H9 (cell line): ENCODE measurements at regions not wholly inside any gene's neighbourhood (a gene's known extent, or its start where the extent isn't known, plus 50 kb on each side); places are given as distances from the start of the nearest gene placed in this dataset.
A peak's percentile ranks its signal among the peaks of the same experiment; 100 is the strongest.

ENCODE experiments used
- DNase-seq: peaks from one replicate; pipeline ENCODE4 v3.0.0-alpha.2; 2017
- H2AFZ ChIP-seq: one replicate; pipeline ENCODE4 v1.6.1; 2013; ENCODE audit warnings: mild to moderate bottlenecking, low read length, control low read depth, moderate library complexity
- H2AK5ac ChIP-seq: 2 replicates; pipeline ENCODE4 v1.6.1; 2013; ENCODE audit warnings: low read length, control low read depth, mixed read lengths; ENCODE audit not compliant: insufficient read length
- H2BK120ac ChIP-seq: one replicate; pipeline ENCODE4 v1.6.1; 2013; ENCODE audit warnings: low read depth, mild to moderate bottlenecking, low read length, control low read depth, inconsistent platforms; ENCODE audit not compliant: poor library complexity, severe bottlenecking
- H2BK12ac ChIP-seq: 2 replicates; pipeline ENCODE4 v1.6.1; 2013; ENCODE audit warnings: low read length, control low read depth, mixed read lengths, low read depth; ENCODE audit not compliant: insufficient read length
- H2BK15ac ChIP-seq: 2 replicates; pipeline ENCODE4 v1.6.1; 2013; ENCODE audit warnings: low read depth, low read length, control low read depth
- H2BK20ac ChIP-seq: one replicate; pipeline ENCODE4 v1.6.1; 2013; ENCODE audit warnings: low read depth, mild to moderate bottlenecking, low read length, control low read depth, inconsistent platforms; ENCODE audit not compliant: poor library complexity, severe bottlenecking
- H2BK5ac ChIP-seq: 2 replicates; pipeline ENCODE4 v1.6.1; 2013; ENCODE audit warnings: low read length, control low read depth, mixed read lengths; ENCODE audit not compliant: insufficient read length
- H3K14ac ChIP-seq: 2 replicates; pipeline ENCODE4 v1.6.1; 2013; ENCODE audit warnings: low read length, control low read depth; ENCODE audit not compliant: insufficient read depth
- H3K18ac ChIP-seq: 2 replicates; pipeline ENCODE4 v1.6.1; 2013; ENCODE audit warnings: low read depth, mild to moderate bottlenecking, mixed read lengths, low read length, control low read depth; ENCODE audit not compliant: insufficient read length
- H3K23ac ChIP-seq: 2 replicates; pipeline ENCODE4 v1.6.1; 2013; ENCODE audit warnings: low read length, control low read depth, mixed read lengths, low read depth; ENCODE audit not compliant: insufficient read length
- H3K23me2 ChIP-seq: 2 replicates; pipeline ENCODE4 v1.6.1; 2013; ENCODE audit warnings: low read depth, mild to moderate bottlenecking, mixed read lengths, low read length, control low read depth; ENCODE audit not compliant: insufficient read length, poor library complexity, severe bottlenecking
- H3K27ac ChIP-seq: 2 replicates; pipeline ENCODE4 v1.5.1; 2013; ENCODE audit warnings: low read length, control low read depth, mixed read lengths, low read depth; ENCODE audit not compliant: insufficient read length
- H3K27me3 ChIP-seq: 2 replicates; pipeline ENCODE4 v1.6.1; 2013; ENCODE audit warnings: low read length, control low read depth, inconsistent platforms; ENCODE audit not compliant: insufficient read depth
- H3K4ac ChIP-seq: 2 replicates; pipeline ENCODE4 v1.6.1; 2013; ENCODE audit warnings: low read depth, mild to moderate bottlenecking, control low read depth, inconsistent platforms, low read length, moderate library complexity
- H3K4me1 ChIP-seq: 2 replicates; pipeline ENCODE4 v1.6.1; 2013; ENCODE audit warnings: low read length, control low read depth, inconsistent platforms; ENCODE audit not compliant: insufficient read depth
- H3K4me2 ChIP-seq: 2 replicates; pipeline ENCODE4 v1.6.1; 2013; ENCODE audit warnings: low read length, control low read depth, mixed read lengths; ENCODE audit not compliant: insufficient read length, insufficient read depth
- H3K56ac ChIP-seq: 2 replicates; pipeline ENCODE4 v1.6.1; 2013; ENCODE audit warnings: low read depth, mild to moderate bottlenecking, mixed read lengths, low read length, control low read depth; ENCODE audit not compliant: insufficient read length
- H3K79me1 ChIP-seq: 2 replicates; pipeline ENCODE4 v1.6.1; 2013; ENCODE audit warnings: low read depth, mild to moderate bottlenecking, moderate library complexity, low read length, control low read depth, inconsistent platforms; ENCODE audit not compliant: insufficient read depth, poor library complexity, severe bottlenecking
- H3K79me2 ChIP-seq: 2 replicates; pipeline ENCODE4 v1.6.1; 2013; ENCODE audit warnings: low read length, control low read depth, inconsistent platforms; ENCODE audit not compliant: insufficient read depth
- H3K9ac ChIP-seq: 2 replicates; pipeline ENCODE4 v1.6.1; 2013; ENCODE audit warnings: low read length, control low read depth, mixed read lengths; ENCODE audit not compliant: insufficient read length; ENCODE audit errors: extremely low read depth
- H3K9me3 ChIP-seq: one replicate; pipeline ENCODE4 v1.6.1; 2013; ENCODE audit warnings: low read depth, low read length, inconsistent platforms; ENCODE audit not compliant: control insufficient read depth
- H3T11ph ChIP-seq: one replicate; pipeline ENCODE4 v1.6.1; 2013; ENCODE audit warnings: mild to moderate bottlenecking, low read length, control low read depth, inconsistent platforms
- H4K20me1 ChIP-seq: one replicate; pipeline ENCODE4 v1.6.1; 2013; ENCODE audit not compliant: control insufficient read depth, insufficient read length, insufficient read depth
- H4K5ac ChIP-seq: 2 replicates; pipeline ENCODE4 v1.6.1; 2013; ENCODE audit warnings: low read depth, mild to moderate bottlenecking, mixed read lengths, low read length, control low read depth; ENCODE audit not compliant: insufficient read length
- H4K8ac ChIP-seq: replicated peaks from 2 replicates; pipeline ENCODE4 v1.6.1; 2013; ENCODE audit warnings: low read length, control low read depth, mixed read lengths, low read depth; ENCODE audit not compliant: insufficient read length
- H4K91ac ChIP-seq: 2 replicates; pipeline ENCODE4 v1.6.1; 2013; ENCODE audit warnings: low read depth, mild to moderate bottlenecking, moderate library complexity, mixed read lengths, low read length, control low read depth; ENCODE audit not compliant: insufficient read length
- H3K27ac Mint-ChIP-seq, 3 experiments: 2 replicates in 2 of 3; 3 replicates in 1 of 3; pipeline ENCODE4 v1.8.0; 2020 to 2021; ENCODE audit warnings: mixed read lengths in 3 of 3, mild to moderate bottlenecking in 1 of 3, moderate library complexity in 1 of 3
- H3K27me3 Mint-ChIP-seq: 2 replicates; pipeline ENCODE4 v1.8.0; 2021; ENCODE audit warnings: low read depth, mild to moderate bottlenecking, moderate library complexity, mixed read lengths
- H3K36me3 Mint-ChIP-seq, 3 experiments: 2 replicates in 2 of 3; 3 replicates in 1 of 3; pipeline ENCODE4 v1.8.0; 2020 to 2021; ENCODE audit warnings: low read depth in 3 of 3, mixed read lengths in 3 of 3; ENCODE audit not compliant: insufficient read depth in 1 of 3
- H3K4me1 Mint-ChIP-seq, 2 experiments: 2 replicates each; pipeline ENCODE4 v1.8.0; 2020; ENCODE audit warnings: mixed read lengths in 2 of 2
- H3K4me3 Mint-ChIP-seq, 2 experiments: 2 replicates in 1 of 2; 3 replicates in 1 of 2; pipeline ENCODE4 v1.8.0; 2020 to 2021; ENCODE audit warnings: mild to moderate bottlenecking in 2 of 2, mixed read lengths in 2 of 2, moderate library complexity in 1 of 2
- H3K9me3 Mint-ChIP-seq, 2 experiments: 2 replicates in 1 of 2; 3 replicates in 1 of 2; pipeline ENCODE4 v1.8.0; 2020; ENCODE audit warnings: mild to moderate bottlenecking in 2 of 2, mixed read lengths in 2 of 2, moderate library complexity in 1 of 2
- CTCF ChIP-seq: fragments of 200-600 bp; sonication (generic); conservative IDR thresholded peaks from 3 replicates; pipeline ENCODE4 v1.8.0; 2021; ENCODE audit warnings: antibody characterized with exemption, mild to moderate bottlenecking
- WGBS: extraction: QIAGEN DNeasy Blood & Tissue Kit; methylation state at CpG from one replicate; pipeline ENCODE4 v1.1.7; 2013; ENCODE audit warnings: missing lambda C conversion rate, low lambda C conversion rate, mixed read lengths; ENCODE audit not compliant: insufficient read length; ENCODE audit errors: extremely low coverage; 5-methylcytosine and 5-hydroxymethylcytosine counted together

- no peak overlapping the region for H3K4me3 Mint-ChIP-seq
- H4K5ac ChIP-seq, result no peak overlapping the region
- H3K9ac ChIP-seq, result no peak overlapping the region
- WGBS, result no CpG with 5 or more reads among the region's 4 CpGs
- no peak overlapping the region for H3K27ac ChIP-seq
- no peaks in the 10 kb centered on the region for H3K79me2 ChIP-seq
- H2AFZ ChIP-seq, result no peak overlapping the region
- H2AK5ac ChIP-seq, result no peak overlapping the region
- H2BK15ac ChIP-seq, result no peak overlapping the region
- no peak overlapping the region for H2BK20ac ChIP-seq
- H3K9me3 Mint-ChIP-seq, result peaks cover 8 to 9% of the 10 kb centered on the region in 2 experiments; a peak in 2 of 5 replicates
- no peak overlapping the region for H3K27ac Mint-ChIP-seq
- no peak overlapping the region for H3K4ac ChIP-seq
- no peaks in the 10 kb centered on the region for H3K79me1 ChIP-seq
- H3K23me2 ChIP-seq, result no peaks in the 10 kb centered on the region
- H2BK5ac ChIP-seq, result no peak overlapping the region
- H4K91ac ChIP-seq, result no peak overlapping the region
- H2BK12ac ChIP-seq, result no peak overlapping the region
- no peak overlapping the region for H4K8ac ChIP-seq
- no peak overlapping the region for H3K14ac ChIP-seq
- no peak overlapping the region for H3K18ac ChIP-seq
- TF ChIP-seq CTCF, result no peak
- peaks cover 2% of the 10 kb centered on the region for H3K27me3 Mint-ChIP-seq
- peak; percentile 1 for DNase-seq
- no peak overlapping the region for H3K4me2 ChIP-seq
- H3T11ph ChIP-seq, result no peak overlapping the region
- peaks cover 4 to 8% of the 10 kb centered on the region in 2 experiments for H3K4me1 Mint-ChIP-seq
- no peaks in the 10 kb centered on the region; a peak in 1 of 7 replicates for H3K36me3 Mint-ChIP-seq
- no peaks in the 10 kb centered on the region for H4K20me1 ChIP-seq
- no peak overlapping the region for H2BK120ac ChIP-seq
- H3K4me1 ChIP-seq, result no peaks in the 10 kb centered on the region; the same call in 1 of the 2 replicates
- no peak overlapping the region for H3K56ac ChIP-seq
- no peaks in the 10 kb centered on the region for H3K9me3 ChIP-seq
- H3K27me3 ChIP-seq, result no peaks in the 10 kb centered on the region
- H3K23ac ChIP-seq, result no peak overlapping the region
These were observed 109.0 kb upstream of the CELF4 start for GRCh38 chr18:37674570-37674969.
